GM21515 (cell line): ENCODE measurements at regions not wholly inside any gene's neighbourhood (a gene's known extent, or its start where the extent isn't known, plus 50 kb on each side); places are given as distances from the start of the nearest gene placed in this dataset.
"Not testable (repeated sequence)": the region's sequence is repeated elsewhere in the genome, so short reads cannot be mapped to it uniquely, and the experiment has no call there.

Source experiments
- ATAC-seq: cut with Tn5 transposase; IDR thresholded peaks from one replicate; pipeline ENCODE4 v1.9.1; 2021; ENCODE audit not compliant: unreplicated experiment

DNA sequence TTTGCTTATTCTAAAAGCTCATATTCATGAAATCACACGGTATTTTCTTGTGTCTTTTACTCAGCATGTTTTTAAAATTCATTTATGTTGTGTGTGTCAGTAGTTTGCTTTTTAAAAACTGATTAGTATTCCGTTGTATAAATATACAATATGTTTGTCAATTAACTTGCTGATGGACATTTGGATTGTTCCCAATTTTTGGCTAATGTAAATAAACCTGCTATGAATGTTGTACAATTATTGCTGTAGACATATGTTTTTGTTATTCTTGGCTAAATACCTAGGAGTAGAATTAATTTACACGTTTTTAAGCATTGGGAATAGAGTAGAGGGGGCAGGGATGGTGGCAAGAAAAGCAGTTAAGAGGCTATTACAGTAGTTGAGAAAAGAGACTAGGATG lies 199.5 kb upstream of the CCL2 start:
- no peak for ATAC-seq

- ATAC-seq: no peak
Observed at GRCh38 chr17:34059423-34060220, 195.5 kb upstream of the CCL2 start.

DNA sequence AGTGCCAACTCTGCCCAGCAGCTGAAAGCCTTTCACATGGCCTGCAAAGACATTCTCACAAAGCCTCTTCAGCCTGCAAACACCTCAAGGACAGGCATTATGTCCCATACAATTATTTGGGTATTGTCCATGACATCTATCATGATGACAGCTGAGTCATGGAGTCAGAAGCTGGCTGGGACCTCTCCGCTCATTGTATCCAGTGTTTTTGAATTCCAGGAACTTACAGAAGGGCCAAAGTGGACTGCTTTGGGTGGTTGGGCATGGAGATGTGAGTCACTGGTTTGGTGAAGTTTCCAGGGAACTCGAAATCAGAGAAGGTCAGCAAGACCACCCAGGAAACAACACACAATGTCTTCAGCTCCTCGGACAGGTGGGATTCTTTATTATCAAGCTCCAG lies 188.6 kb upstream of the CCL2 start:
- ATAC-seq: no peak

DNA sequence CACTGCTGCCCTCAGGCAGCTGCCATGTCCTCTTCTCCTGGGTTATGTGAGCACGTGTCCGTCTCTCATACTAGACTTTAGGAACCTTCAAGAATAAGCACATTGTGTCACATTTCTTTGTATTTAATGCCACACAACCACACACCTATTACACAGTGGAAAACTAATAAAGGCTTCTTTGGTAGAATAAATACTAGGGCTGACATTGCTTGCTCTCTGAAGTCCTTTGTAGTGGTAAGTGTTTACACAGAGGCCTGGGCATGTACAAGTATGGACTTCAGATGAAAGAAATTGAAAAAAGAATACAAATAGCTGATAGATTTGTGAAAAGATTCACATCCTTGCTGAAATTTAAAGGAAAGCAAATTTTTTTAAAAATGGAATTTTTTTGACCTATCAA lies 188.1 kb upstream of the CCL2 start:
- ATAC-seq: no peak

DNA sequence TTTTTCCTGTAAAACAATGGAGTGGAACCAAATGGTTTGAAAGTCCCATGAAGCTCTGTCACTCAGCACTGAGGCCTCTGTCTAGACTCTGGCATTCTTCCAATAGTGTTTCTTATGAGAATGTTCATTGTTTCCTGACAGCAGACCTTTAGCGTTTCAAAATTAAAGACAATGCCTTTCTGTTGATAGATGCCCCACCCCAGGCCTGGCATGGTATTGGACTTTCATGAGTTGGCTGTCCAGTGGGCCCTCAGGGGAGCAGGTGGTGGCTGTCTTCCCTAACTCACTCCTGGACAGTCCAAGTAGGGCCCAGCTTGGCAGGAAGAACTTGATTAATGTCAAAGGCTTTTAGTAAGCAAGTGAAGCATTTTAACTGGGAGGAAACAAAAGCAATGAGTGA lies 186.5 kb upstream of the CCL2 start:
- ATAC-seq: no peak

- ATAC-seq: no peak
Observed at GRCh38 chr17:34070712-34071111, 184.4 kb upstream of the CCL2 start.

DNA sequence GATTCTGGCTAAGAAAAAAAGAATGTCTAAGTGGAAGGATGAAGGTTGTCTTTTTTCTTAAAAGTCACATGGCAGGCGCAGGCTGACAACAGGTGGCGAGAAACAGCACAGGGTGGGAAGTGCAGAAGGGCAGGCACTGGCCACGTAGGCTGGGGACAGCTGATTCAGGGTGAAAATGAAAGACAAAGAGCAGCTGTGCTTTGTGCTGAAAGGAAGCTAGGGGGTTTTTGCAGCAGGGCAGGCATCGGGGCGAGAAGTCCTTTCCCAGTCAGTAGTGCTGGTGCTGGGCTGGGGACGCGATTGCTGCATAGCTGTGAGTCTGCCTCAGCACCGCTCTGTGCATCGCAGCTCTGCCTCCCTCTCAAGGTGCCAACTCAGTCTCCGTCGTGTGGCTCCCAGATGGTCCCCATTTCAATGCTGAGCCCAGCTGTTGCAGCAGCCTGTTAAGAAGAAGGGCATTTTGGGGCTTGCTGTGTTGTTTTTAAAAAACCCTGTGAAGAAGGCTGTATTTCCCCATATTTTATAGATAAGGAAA lies 183.1 kb upstream of the CCL2 start:
- no peak for ATAC-seq

- ATAC-seq: no peak
Observed at GRCh38 chr17:34075076-34075475, 180.0 kb upstream of the CCL2 start.

DNA sequence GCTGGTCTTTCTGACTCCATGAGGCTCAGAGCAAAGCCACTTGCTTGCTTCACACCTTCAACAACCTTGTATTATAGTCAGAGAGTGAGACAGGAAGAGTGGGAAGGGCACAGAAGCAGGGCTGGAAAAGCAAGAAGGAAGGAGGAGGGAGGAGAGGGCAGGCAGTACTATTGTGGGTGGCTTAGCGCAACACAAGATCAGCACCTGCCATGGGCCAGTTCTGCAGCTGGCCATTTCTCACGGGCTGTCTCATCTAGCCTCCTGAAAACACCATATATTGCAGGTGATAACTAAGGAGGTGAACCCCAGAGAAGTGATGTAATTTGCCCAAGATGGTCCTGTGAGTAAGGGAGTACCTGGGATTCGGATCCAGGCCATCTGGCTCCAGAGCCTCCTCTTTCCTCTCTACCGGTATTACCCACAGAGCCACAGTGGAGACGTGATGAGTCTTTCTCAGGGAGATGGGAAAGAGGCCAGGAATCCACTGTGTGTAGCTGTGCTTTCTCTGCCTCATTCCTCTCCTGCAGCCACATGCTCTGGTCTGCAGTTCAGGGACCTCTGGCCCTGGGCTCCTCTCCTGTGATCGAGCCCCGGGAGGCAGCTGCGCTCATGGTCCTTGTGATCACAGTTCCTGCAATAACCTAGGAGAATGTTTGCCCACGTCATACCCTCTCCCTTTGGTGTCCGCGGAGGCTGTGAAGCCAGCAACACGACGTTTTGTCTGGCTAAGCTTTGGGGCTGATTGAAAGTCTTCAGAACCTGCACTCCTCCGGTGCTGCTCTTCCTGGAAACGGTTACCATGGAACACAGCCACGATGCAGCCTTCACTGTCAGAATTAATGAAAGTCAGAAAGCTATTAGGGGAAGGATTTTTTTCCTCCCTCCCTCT lies 178.1 kb upstream of the CCL2 start:
- no peak for ATAC-seq

DNA sequence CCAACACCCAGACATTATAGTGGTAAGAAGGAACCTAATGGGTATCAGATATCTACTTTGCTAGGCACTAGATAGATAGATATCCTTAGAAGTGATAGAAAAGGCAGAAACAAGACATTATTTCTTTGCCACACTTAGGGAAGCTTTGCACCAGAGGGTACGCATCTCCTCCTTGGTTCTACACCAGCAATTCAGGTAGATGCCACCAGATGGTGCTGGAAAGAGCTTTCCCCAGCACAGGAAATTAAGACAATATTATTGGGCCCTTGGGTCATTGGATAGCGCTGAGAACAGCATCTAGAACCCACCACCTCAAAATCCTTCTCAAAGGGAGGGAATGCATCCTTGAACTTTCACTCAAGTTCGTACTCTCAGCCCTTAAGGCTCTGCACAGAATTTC lies 173.8 kb upstream of the CCL2 start:
- no peak for ATAC-seq

GRCh38 chr17:34082404-34082803 lies 172.7 kb upstream of the CCL2 start:
- no peak for ATAC-seq

DNA sequence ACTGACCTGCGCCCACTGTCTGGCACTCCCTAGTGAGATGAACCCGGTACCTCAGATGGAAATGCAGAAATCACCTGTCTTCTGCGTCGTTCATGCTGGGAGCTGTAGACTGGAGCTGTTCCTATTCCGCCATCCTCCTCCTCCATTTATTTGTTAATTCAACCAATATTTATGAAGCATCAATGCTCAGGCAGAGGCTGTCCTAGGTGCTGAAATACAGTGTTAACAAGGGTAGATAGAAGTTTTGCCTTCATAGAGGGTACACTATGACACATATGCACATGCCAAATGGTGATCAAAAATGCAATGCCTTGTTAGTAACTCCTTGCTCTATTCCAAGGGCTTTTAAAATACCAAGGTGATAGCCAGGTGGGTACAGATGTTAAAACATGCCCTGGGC lies 166.0 kb upstream of the CCL2 start:
- not testable (repeated sequence) for ATAC-seq

DNA sequence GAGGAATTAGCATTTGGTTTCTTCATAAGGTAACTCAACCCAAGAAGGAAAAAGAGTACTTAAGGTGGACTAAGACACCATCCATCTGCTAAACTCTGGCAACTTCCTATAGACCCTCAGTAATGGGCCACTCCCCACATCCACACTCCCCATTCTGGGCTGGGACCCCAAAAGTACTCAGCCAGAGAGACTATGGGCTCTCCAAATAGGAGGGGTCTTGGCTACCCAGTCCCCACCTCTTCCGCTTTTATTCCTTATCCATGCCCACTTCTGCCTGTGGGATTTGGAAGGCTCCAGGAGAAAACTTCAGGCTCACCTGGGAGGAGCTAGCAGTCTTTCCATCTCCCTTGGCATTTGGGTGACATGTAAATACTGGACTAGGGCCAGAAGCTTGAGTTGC lies 164.5 kb upstream of the CCL2 start:
- ATAC-seq: no peak

GRCh38 chr17:34091975-34092374 lies 163.1 kb upstream of the CCL2 start:
- ATAC-seq: no peak

DNA sequence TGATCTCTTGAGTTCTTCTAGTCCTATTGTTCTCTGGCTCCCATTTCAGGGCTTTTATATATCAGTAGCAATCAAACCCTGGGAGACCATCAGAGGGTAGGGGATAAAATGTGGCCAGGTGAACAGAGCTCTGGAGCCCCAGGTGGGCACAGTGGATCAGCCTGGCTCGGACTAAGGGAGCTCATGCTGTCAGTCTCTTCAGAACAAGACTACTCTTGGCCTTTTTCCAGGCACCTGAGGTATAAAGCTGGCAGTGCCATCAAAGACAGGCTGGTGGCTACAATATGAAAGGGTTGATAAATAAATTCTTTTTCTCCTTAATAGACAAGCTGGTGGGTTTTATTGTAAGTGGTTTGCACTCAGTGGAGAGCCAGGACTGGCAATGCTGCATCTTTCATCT lies 160.0 kb upstream of the CCL2 start:
- no peak for ATAC-seq

DNA sequence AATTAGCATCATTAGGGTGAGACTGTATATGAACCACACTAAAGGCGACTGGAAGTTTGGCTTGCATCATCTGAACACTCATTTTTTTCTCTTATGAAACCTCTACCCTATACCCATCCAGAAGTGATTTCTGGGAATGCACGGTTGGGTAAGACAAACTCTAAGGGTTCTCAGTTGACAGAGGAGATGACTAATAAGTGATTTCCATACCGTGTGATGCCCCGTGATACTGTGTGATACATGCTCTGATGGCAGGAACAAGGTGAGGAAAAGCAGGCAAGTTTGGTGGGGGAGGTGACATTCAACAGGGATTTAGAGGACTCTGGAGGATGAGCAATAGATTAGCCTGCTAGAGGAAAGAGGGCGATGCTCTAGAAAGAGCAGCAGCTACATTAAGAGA lies 156.4 kb upstream of the CCL2 start:
- ATAC-seq: no peak

DNA sequence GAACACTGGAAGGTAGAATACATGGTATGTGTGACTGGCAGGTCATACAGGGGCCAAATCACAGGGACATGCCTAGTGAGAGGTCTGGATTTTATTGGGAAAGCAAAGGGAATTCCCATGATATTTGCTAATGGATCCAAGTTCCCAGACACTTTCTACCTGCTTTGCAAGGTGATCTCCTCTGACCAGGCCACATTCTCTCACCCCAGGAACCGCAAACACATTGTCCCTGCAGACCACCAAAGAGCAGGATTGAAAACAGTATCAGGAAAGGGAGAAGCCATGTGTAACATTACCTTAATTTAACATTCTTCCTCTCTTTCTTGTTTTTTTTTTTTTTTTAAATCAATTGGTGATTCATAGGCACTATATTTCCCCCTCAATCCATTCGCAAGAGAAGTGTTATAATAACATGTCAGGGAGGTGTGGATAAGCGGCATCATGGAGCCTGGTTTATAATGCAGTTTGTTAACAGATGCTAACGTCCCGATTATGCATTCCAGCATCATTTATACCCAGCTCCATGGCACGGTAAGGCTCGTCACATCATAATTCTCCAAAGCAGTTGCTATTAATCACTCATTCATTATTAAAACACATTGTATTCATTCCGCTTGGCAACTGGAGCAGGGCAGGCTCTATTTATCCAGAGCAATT lies 155.1 kb upstream of the CCL2 start:
- ATAC-seq: no peak

GRCh38 chr17:34107019-34107418 lies 148.1 kb upstream of the CCL2 start:
- no peak for ATAC-seq

DNA sequence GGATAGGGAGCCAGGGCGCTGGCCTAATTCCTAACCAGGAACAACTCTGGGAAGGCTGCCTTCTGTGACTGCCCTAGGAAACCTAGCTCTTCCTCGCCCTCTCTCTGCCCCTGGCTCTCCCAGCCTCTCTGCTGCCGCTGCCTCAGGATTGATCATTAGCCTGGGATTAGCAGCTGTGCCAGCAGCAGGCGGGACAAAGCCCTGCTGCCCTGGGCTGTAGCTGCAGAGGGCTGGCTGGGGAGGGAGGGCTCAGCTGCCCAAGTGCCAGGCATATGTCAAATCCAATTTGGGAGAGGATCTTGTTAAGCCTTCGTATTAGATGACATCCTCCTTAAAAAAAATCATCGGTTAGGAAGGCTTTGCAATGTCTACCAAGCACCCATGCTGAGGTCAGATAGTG lies 144.8 kb upstream of the CCL2 start:
- ATAC-seq: no peak

DNA sequence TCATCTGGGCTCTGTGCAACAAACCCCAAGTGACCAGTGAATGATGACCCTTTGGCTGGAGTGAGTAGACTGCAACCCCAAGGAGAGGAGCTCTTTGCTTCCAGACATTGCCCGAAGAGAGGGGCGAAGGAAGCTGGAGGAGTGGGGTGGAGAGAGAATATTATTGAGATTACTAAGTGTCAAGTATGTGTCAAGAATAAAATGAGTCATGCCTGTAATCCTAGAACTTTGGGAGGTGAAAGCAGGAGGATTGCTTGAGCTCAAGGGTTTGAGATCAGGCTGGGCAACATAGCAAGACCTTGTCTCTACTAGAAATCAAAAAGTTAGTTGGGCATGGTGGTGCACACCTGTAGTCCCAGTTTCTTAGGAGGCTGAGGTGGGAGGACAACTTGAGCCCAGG lies 142.0 kb upstream of the CCL2 start:
- ATAC-seq: no peak

DNA sequence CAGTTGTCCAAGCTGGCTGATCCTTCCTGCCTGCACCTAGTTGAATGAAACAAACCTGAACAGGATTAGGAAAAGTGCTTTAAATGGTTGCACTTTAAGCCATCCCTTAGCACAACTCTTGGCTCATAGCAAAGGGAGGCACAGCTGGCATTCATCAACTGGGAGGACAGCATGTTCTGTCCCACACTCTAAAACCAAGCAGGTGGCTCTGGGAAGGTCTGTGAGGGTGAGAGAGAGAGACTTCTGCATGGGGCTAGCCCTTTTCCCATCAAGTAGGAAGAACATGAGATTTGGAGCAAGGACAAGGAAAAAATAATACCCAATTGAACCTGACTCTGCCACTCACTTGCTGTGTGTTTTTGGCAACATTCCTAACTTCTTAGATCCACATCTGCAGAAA lies 140.9 kb upstream of the CCL2 start:
- ATAC-seq: no peak

DNA sequence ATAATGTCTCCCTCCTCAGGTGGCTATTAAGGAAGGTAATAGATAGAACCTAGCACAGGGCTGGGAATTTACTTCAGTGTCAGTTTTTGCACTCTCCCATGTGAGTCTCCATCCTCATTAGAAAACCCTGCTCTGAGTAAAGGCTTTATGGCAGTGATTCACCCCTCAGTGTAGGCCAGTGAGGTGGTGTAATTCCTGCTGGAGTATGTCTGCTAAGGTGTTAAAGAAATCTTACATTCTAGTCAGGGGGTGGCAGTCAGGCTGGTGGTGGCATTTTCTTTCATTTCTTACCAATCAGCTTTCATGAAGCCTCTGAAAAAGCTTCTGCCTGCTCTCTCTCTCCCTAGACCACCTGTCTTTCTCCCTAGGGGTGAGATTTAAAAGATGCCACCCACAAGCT lies 138.8 kb upstream of the CCL2 start:
- no peak for ATAC-seq
